Left renal pelvis (tissue), 4 donors: ENCODE measurements at regions not wholly inside any gene's neighbourhood (a gene's known extent, or its start where the extent isn't known, plus 50 kb on each side); places are given as distances from the start of the nearest gene placed in this dataset.
"Not testable (repeated sequence)": the region's sequence is repeated elsewhere in the genome, so short reads cannot be mapped to it uniquely, and the experiment has no call there.

Experiments
- DNase-seq, 4 donors: peaks; one replicate each; pipeline ENCODE4 v3.0.0-alpha.2; 2013; ENCODE audit warnings: low read depth in 4 of 4, low spot score in 3 of 4

DNA sequence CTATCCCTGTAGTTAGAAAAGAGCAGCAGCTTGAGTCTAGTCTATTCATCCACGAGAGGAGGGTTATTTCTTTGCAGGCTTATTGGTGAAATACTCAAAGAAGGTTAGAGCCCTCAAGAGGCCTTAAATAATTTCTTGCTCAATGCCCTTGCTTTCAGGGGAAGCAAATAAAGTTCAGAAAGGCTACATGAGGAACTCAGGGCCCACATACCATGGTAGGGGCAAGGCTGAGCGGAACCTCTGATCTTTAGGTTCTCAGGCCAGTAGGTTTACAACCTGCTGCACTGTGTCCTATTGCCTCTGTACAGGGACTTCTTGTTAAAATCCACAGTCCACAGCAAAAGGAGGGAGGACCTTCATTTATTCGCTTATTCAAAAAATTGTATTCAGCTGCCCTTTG, 101.7 kb downstream of the ADAMTS15 start:
- no peak for DNase-seq

DNA sequence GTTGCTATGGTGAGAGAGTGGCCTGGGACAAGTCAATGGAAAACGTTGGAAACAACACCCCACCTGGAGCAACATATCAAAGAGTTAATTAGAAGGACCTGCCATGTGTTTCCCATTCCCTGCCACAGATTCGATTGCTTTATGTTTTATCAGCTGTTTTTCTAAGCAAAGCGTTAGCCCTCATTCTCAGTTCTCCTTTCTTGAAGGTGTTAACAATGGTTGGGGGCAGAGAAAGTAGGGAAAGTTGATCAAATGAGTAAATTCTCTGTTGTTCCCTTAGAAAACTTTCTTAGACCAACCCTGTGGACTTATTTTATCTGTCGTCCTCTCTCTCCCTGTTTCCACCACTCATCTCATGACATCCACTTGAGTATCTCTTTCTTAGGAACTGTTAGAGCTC, 102.5 kb downstream of the ADAMTS15 start:
- DNase-seq: no peak

DNA sequence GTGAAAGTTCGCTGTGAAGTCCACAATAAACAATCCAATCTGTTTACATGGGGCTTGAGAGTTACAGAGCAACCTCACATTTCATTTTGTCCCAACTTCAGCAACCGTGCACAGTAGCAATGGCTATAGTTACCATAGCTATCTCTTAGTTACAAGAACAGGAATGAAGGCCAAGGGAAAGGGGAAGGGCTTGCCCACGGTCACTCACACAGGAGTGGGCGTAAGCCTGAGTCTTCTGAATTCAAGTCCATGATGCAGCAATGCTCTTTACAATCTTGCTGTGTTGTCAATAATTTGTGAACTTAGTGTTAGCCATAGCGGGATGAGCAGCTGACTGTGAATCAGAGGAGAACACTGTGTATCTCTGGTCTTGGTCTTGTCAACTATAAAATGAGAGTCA, 102.9 kb downstream of the ADAMTS15 start:
- DNase-seq: no peak

DNA sequence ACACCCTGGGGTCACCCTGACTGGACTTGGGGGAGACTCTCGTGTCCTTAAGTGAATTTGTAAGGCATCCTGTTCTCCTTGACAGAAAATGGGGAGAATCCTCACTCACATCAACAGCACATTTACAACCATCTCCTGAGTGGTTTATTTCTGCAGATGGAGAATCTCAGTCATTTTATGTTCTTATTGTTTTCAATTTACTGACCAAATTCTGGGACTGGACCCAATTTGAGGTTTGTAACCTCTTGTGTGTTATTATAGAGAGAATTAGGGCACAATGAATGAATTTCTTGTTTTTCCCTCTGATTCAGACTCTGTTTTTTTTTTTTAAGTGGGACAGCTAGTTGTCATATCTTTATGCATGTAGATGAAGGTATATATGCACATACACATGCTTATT, 104.9 kb downstream of the ADAMTS15 start:
- no peak for DNase-seq

DNA sequence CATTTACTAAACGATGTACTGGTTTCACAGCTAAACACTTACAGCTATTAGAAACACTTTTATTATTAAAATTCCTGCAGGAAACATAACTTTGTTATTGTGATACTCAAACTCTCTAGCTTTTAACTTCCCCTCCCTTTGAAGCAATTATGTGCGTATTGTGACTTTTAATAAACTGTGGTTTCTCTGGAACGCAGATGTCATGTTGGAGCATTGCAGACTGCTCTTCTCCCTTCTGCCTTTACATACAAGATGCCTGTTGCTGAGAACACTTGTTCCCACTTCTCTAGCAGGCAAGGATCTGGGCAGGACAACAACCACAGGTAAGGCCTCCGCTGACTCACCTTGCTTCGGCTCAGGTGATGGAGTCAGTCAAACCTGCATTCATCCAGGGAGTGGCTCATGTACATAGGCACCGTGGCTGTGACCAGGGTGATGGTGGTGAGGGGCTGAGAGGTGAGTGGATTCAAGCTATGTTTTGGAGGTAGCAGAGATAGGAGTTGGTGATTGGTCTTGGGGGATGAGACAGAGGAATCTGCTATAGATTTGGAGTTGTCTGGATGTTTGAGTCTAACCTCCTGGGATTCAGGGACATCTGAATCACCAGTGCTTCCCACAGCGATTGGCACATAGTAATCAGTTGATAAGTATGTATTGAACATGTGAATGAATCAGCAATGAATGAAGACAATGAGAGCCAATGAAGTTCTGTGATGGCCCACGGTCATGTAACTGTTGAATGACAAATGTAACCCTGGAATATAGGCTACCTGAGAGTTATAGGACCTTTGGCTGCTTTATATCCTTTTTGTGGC, 106.0 kb downstream of the ADAMTS15 start:
- no peak for DNase-seq

DNA sequence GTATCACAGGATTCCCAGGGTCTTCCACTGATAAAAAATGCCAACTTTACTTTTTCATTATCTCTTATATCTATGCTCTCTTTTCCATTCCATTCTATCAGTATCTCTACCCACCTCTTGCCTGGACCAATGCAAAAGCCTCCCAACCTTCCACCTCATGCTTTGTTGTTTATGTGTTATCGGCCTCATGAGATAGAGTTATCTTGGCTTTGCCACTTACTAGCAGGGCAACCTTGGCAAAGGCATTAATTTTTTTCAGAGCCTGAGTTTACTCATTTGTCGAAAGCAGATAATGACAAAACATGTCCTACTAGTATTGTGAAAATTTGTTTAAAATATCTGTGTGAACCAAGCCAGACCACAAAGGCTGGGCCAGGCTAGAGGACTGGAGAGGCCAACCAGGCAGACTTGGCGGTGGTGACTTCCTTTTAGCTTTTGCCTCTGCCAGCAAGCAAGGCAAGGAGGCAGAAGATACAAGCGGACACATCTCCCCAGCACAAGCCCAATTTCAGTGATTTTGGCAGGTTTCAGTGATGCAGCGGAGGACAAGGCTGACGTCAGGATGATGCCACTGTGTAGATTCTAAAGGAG, 106.9 kb downstream of the ADAMTS15 start:
- DNase-seq: no peak

DNA sequence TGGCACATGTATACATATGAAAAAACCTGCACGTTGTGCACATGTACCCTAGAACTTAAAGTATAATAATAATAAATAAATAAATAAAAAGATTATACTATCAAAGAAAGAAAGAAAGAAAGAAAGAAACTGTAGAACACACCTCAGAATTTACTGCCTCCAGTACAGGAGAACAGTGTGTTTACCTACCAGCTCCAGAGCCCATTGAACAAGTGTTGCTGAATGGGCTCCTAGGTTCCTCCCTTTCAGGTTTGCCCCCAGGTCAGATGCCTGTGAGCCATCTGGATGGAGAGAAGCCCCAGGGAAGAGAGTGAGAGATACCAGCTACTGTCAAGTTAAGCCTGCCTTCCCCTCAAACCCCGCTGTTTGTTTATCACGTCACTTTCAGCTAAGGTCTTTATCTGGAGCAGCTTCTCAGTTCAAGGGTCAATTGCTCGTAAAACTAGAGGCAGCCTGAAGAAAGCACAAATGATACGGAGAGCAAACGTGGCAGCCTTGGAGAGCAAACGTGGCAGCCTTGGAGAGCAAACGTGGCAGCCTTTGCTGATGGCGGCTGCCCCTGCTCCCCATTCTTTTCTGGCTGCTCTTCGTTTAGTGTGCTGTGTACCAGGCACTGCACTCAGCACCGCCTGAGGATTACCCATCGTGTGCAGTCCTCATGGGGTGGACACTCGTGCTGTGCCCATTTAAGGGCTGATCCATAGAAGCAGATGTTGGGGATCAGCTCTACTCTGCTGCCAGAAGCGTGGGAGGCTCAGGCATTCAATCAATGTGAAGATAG, 111.7 kb downstream of the ADAMTS15 start:
- no peak for DNase-seq

DNA sequence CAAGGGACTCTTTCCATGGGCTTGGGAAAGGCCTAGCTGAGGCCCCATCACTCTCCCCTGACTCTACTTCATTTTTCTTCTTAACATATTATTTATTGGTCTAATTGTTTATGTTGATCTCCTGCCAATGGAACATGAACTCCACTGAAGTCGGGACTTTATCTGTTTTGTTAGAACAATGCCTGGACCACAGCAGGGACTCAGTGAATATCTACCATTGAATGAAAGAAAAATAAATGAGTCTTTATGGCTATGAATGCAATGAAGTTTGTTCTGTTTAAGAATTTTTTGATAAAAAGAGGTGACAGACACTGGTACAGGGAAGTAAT, 112.3 kb downstream of the ADAMTS15 start:
- no peak for DNase-seq

DNA sequence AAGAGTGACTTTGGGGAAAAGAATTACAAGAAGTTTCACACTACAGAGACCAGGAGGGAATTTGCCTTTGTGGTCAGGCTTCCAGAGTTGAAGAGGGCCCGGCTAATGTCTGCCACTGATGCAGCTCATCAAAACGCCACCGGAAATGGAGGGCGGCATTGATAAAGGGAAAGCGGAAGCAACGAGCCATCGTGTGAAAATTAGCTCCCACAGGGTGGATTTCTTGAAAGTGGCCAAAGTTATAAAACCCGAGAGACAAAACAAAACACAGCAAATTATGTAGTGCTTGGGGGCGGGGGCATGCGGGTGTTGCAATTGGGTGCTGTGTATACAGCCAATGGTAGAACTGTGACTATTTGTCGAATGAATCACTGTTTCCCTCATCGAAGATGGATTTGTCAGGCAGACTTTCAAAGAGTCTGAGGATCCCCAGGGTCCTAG, 113.0 kb downstream of the ADAMTS15 start:
- no peak for DNase-seq

DNA sequence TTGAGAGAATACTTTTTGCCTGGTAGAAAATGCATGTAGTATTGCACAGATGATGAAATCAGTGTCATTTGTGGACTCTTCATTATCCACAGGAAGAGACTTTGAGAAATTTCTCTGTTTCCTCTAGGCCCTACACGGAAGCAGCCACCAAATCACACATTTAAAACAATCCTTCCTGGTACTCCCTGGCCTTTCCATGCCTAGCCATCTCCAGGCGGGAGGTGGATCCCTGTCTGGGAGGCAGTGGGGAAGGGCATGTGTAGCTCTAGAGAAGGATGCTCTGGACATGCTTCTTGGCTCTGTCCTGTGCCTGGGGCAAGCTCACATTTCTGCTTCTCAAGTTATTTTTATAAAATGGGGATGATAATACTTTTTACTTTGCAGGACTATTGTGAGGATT, 114.1 kb downstream of the ADAMTS15 start:
- no peak for DNase-seq

DNA sequence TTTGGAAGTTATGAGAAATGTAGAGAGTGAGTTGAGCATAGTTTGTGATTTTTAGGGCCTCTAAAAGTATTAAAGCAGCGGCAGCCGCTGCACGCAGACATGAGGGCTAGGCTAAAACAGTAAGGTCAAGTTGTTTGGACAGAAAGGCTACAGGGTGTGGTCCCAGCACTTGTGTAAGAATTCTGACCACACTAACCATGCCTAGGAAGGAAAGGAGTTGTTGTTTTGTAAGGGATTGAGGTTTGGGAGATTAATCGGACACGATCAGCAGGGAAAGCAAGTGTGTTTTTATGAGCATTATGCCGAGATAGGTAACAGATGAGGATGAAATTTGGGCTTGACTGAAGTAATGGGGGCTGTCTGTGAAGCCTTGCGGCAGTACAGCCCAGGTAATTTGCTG, 117.9 kb downstream of the ADAMTS15 start:
- not testable (repeated sequence) for DNase-seq

DNA sequence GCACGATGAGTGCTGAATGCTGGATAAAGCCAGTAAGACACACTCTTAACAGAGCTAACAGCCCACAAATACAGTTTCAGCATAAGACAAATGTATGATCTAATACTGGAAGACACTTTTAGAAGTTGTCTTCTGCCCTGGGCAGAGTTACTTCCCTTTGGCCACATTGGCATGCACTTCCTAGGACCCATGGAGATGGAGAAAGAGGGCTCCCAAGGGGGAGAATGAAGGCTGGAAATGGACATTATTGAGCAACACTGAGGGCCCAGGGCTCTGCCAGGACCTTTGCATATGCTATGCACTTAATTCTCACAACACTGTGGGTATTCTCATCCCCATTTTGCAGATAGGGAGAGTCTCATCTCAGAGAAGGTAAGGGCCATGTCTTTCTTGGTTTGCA, 123.1 kb downstream of the ADAMTS15 start:
- DNase-seq: no peak

DNA sequence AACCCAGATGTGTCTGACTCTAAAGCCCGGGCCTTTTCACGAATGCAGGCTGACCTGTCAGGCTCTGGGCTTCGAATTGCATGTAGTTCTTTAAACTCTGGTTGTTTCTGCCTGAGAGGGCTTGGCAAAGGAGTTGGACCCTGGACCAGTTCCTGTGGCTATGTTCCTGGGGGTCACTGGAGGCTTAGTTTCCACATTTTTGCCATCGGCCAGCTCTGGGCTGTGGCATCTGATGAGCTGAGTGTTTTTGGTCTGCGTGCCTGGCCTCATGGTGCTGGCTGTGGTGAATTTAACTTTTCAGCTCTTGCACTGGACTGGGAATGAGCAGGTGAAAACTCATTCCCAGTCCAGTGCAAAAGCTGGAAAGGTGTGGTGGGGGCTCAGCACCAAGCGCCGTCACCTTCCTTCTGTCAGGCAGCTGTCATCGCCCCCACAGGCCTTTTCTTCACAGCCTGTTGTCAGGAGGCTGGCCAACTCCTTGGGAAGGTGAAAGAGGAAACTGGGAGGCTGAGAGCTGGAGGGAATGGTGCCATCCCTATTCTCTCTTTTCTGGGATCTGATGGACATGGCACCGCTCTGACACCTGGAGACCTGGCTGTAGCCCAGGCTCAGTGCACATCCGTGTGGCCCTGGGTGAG, 123.6 kb downstream of the ADAMTS15 start:
- no peak for DNase-seq

DNA sequence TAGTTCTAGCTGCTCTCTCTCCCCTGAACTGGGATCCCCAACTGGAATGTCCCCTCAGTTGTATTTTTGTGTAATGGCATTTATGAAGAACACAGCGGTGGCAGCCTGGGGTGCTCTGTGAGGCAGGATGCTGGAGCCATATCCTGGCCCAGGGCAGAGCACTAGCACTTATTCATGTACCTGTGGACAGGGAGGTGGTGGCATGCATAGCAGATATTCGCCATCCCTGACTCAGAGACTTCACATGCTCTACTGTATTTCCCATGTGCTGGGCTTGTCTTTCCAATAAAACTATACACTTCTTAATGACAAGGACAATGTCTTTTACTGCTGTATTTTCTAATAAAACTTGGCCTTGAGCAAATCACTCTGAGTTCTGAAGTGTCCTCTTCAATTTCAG, 125.3 kb downstream of the ADAMTS15 start:
- no peak for DNase-seq

DNA sequence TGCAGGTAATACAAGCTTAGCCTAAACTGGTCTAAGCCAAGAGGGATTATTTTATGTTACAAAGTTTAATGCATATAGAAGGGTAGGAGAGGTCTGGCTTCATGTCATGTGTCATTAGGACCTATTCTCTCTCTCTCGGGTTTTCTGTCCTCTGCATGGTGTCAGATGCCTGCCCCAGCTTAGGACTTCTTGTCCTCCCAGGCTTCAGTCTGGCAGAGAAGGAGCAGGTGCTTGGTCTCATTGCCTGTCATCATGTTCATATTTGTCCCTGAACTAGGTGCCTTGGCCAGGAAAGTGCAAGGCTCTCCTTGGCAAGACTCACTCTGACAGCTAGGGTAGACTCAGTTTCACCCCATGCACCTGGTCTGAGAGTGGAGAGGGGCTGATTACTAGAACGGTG, 126.3 kb downstream of the ADAMTS15 start:
- DNase-seq: no peak

DNA sequence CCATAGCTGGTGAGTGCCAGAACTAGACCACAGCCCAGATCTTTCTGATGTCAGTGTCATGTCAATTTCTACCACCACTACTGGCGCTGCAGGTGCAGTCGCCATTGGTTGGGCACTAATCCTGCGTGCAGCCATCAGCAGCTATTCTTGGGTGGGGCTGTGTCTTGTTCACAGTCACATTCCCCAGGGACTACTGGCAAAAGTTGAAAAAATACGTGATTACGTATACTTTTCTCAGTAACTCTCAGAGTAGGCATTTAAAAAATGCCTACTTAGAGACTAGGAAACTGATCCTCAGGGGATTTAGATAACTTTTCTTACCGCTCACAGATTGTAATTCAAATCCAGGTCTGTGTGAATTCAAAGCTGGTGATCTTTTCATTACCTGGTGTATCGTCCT, 127.7 kb downstream of the ADAMTS15 start:
- DNase-seq: no peak

DNA sequence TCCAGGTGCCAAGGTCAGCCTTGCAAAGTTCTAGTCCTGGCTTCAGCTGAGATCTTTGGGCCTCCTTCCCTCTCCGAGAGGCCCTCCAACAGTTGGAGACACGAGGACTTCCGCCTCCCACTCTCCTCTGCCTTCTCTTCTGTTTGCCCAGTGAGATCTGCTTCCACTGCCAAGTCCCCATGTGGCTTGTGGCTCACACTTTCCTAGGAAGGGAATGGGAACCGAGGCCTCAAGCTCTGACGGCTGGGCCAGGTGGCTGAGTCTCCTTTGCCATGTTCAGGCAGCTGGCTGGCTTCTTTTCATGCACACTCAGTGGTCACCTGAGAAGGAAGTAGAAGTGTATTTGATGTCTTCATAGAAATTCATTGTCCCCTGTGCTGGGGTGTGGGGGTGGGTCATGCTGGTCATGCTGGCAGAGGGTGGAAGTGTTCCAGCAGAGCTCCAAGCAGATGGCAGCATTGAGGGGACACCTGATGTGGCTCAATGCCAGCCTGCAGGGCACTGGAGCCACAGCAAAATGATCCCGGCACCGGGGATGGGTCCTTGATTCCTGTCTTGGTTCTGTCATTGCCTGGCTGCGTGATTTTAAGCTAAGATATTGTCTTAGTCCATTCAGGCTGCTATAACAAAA, 130.4 kb downstream of the ADAMTS15 start:
- DNase-seq: no peak

DNA sequence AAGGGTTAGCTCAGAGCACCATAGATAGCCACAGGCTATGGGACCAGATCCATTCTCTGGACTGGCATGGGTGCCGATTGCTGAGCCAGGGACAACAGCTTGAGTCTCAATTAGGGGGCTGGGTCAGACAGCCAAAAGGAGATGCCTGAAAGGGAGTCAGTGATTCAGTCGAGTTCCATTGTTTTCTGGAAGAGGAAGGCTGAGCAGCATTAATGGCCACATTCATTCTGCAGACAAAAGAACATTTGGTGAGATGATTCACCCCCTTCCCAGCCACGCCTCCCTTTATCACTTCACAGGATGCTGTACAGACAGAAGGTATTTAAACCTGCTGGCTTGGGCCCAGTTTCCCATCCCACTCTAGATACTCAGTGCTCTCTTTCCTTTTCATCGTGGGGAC, 131.9 kb downstream of the ADAMTS15 start:
- DNase-seq: no peak

DNA sequence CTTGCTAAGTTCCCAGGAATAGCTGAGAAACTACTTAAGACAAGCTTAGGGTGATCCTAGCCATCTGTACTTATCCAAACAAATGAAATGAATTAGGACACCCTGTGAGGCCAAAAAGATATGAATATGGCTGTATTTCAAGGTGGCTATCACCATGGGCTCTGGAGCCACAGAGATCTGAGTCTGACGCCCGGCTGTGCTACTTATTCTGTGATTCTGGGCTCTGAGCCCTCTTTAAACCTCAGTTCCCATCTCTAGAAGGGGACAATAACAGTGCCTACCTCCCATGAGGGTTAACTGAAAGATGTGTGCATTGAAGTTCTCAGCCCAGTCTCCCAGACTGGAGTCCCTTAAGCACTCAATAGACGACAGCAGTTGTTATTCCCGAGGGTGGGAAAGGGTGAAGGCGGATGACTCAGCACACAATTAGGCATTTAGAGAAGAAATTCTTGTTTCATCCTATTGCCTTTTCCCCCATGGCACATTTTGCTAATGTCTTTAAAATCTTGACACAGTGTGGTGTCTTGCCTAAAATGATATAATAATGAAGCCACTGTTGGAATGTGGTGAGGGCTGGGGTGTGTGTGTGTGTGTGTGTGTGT, 132.5 kb downstream of the ADAMTS15 start:
- no peak for DNase-seq

DNA sequence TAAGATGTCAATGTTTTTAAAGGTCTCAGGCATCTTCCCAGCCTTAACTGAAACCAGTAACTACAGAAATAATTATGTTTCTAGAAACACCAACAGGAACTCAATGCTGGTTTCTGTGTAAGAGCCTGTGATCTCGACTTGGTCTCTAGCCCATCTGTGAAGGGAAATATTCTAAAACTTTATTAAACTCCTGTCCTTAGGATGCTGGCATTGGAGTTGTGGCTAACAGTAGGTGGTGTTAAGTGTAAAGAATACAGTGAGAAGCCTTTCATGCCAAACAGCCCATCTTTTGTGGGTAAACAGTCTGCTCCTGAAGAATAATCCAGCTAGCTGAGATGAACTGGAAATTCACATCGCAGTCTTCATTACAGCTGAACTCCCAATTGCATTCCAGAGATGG, 133.2 kb downstream of the ADAMTS15 start:
- no peak for DNase-seq

DNA sequence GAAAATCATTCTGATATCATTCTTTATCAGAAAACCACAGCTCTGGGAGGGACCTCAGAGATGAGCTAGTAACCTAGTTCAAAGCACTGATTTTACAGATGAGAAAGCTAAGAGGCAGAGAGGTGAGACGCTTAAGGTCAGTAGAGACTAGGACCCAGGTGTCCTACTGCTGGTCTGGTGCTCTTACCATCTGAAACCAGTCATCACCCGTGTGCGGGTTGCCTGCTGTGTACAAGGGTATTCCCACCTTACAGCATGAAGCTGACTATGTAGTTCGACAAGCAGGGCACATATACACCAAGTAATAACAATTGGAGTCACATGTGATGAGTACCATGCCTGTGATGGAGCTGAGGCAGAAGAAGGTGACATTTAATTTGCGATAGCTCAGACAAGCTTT, 133.7 kb downstream of the ADAMTS15 start:
- DNase-seq: no peak
